ENCODE measurements at regions not wholly inside any gene's neighbourhood (a gene's known extent, or its start where the extent isn't known, plus 50 kb on each side); places are given as distances from the start of the nearest gene placed in this dataset.

- TF ChIP-seq CTCF (IDR thresholded peaks at IDR 0.05; ENCODE audit: extremely low read depth in 1 of 2, insufficient read depth in 1 of 2, low read depth in 1 of 2, low read length in 2 of 2) = no peak
- TF ChIP-seq POLR2A (IDR thresholded peaks at IDR 0.05; ENCODE audit: low read depth, low read length) = no peak
- TF ChIP-seq FOS (IDR thresholded peaks at IDR 0.05; ENCODE audit: borderline replicate concordance, insufficient read depth, low read length) = no peak
- TF ChIP-seq POLR2AphosphoS5 (IDR thresholded peaks at IDR 0.05; ENCODE audit: insufficient read depth, low read depth, low read length) = no peak
Observed at GRCh38 chr17:72525225-72526015, 404.6 kb downstream of the SOX9 start.
